GM18861 (cell line): ENCODE measurements at regions not wholly inside any gene's neighbourhood (a gene's known extent, or its start where the extent isn't known, plus 50 kb on each side); places are given as distances from the start of the nearest gene placed in this dataset.

Source experiments
- ATAC-seq: cut with Tn5 transposase; IDR thresholded peaks from one replicate; pipeline ENCODE4 v1.9.1; 2021; ENCODE audit not compliant: unreplicated experiment

- ATAC-seq = no peak
Measured at GRCh38 chr6:103707596-103708325, 1152.0 kb downstream of the HACE1 start.

GRCh38 chr6:103699769-103700168 is 1160.0 kb downstream of the HACE1 start:
- no peak for ATAC-seq

- ATAC-seq = no peak
Measured at GRCh38 chr6:103687430-103687829, 1172.3 kb downstream of the HACE1 start.

- ATAC-seq = no peak
Measured at GRCh38 chr6:103680116-103680515, 1179.6 kb downstream of the HACE1 start.

- no peak for ATAC-seq
Measured at GRCh38 chr6:103677290-103677689, 1182.4 kb downstream of the HACE1 start.

- ATAC-seq = no peak
Measured at GRCh38 chr6:103675807-103676406, 1183.8 kb downstream of the HACE1 start.

- ATAC-seq = no peak
Measured at GRCh38 chr6:103674790-103675189, 1184.9 kb downstream of the HACE1 start.

- ATAC-seq = no peak
Measured at GRCh38 chr6:103672169-103672568, 1187.5 kb downstream of the HACE1 start.

- no peak for ATAC-seq
Measured at GRCh38 chr6:103629613-103630012, 1230.1 kb downstream of the HACE1 start.

- ATAC-seq = no peak
Measured at GRCh38 chr6:103617642-103618041, 1242.1 kb downstream of the HACE1 start.

GRCh38 chr6:103587722-103588121 is 1272.0 kb downstream of the HACE1 start:
- no peak for ATAC-seq

GRCh38 chr6:103578115-103578514 is 1281.6 kb downstream of the HACE1 start:
- no peak for ATAC-seq

GRCh38 chr6:103570431-103570830 is 1289.3 kb downstream of the HACE1 start:
- ATAC-seq = no peak

GRCh38 chr6:103554911-103555310 is 1304.8 kb downstream of the HACE1 start:
- no peak for ATAC-seq

- no peak for ATAC-seq
Measured at GRCh38 chr6:103538381-103538780, 1321.3 kb downstream of the HACE1 start.

- no peak for ATAC-seq
Measured at GRCh38 chr6:103534814-103535213, 1324.9 kb downstream of the HACE1 start.

GRCh38 chr6:103534095-103534494 is 1325.6 kb downstream of the HACE1 start:
- no peak for ATAC-seq

- no peak for ATAC-seq
Measured at GRCh38 chr6:103522045-103522444, 1337.7 kb downstream of the HACE1 start.

GRCh38 chr6:103516336-103516735 is 1343.4 kb downstream of the HACE1 start:
- no peak for ATAC-seq

- no peak for ATAC-seq
Measured at GRCh38 chr6:103507052-103507451, 1352.7 kb downstream of the HACE1 start.

- no peak for ATAC-seq
Measured at GRCh38 chr6:103505155-103505518, 1354.6 kb downstream of the HACE1 start.

- no peak for ATAC-seq
Measured at GRCh38 chr6:103504501-103505154, 1355.1 kb downstream of the HACE1 start.
